GM19035 (cell line): ENCODE measurements at regions not wholly inside any gene's neighbourhood (a gene's known extent, or its start where the extent isn't known, plus 50 kb on each side); places are given as distances from the start of the nearest gene placed in this dataset.

ENCODE experiments used
- ATAC-seq: cut with Tn5 transposase; IDR thresholded peaks from one replicate; pipeline ENCODE4 v1.9.1; 2021; ENCODE audit not compliant: unreplicated experiment

GRCh38 chr13:21817878-21818277, 147.0 kb downstream of the FGF9 start:
- no peak for ATAC-seq

DNA sequence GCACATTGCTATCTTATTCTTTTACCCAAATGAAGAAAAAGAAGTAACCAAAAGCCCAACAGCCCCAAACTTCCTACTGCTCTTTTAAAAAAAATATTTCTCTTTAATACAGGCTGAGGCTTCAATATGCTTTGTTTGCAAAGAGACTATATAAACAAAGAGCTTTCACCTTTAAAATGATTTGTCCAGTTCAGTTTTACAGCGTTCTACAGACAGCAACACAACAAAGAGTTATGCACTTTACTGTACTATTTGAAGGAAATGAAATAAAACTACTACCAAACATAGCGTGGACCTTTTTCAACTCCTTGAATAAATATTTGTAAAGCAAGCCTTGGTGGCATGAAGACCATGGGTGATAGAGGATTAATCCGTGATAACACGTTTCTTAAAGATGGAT, 151.2 kb downstream of the FGF9 start:
- no peak for ATAC-seq

GRCh38 chr13:21823416-21823815, 152.5 kb downstream of the FGF9 start:
- no peak for ATAC-seq

DNA sequence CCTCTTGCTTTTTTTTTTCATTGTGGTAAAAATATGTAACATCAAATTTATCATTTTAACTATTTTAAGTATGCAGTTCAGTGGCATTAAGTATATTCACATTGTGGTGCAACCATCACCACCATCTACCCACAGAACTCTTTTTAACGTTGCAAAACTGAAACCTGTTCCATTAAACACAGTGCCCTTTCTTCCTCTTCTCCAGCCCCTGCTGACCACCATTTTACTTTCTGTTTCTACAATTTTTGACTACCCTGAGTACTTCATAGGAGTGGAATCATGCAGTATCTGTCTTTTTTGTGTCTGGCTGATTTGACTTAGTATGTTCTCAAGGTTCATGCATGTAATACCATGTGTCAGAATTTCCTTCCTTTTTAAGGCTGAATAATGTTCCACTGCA, 153.1 kb downstream of the FGF9 start:
- no peak for ATAC-seq

- ATAC-seq: no peak
These were observed 154.3 kb downstream of the FGF9 start for GRCh38 chr13:21825186-21825585.

GRCh38 chr13:21825801-21826200, 154.9 kb downstream of the FGF9 start:
- no peak for ATAC-seq

DNA sequence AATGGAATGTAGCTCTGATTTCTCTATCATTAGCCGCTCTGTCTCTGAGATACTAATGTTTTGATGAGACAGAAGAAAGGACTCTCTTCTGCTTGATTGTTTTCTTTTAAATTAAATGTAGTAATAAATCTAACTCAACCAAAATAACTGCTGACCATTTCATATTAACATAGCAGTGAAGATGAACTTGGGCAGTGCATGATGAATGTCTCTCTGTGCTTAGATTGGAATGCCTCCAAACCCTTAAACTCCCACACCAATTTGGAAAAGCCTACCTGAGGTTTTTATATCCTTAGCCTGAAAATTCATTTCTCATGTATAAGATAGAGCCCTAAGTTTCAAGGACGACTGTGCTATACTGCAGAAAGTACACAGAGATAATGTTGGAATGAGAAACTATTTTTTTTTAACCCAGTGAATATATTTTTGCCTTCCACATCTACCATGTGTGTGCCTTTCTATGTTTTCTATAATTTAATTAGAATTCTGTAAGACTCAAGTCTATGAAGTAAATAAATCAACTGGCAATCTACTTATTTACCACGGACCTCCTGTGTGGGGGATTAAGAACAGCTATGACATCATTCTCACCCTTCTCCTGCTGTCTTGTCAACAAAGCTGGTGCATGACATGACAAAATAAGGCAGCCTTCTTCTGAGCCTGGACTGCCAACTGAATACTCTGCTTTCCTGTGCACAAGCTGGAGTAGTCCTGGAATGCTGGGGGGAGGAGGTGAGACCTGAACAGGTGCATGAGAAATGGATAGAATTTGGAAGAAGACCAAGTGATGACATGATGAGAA, 155.5 kb downstream of the FGF9 start:
- no peak for ATAC-seq

DNA sequence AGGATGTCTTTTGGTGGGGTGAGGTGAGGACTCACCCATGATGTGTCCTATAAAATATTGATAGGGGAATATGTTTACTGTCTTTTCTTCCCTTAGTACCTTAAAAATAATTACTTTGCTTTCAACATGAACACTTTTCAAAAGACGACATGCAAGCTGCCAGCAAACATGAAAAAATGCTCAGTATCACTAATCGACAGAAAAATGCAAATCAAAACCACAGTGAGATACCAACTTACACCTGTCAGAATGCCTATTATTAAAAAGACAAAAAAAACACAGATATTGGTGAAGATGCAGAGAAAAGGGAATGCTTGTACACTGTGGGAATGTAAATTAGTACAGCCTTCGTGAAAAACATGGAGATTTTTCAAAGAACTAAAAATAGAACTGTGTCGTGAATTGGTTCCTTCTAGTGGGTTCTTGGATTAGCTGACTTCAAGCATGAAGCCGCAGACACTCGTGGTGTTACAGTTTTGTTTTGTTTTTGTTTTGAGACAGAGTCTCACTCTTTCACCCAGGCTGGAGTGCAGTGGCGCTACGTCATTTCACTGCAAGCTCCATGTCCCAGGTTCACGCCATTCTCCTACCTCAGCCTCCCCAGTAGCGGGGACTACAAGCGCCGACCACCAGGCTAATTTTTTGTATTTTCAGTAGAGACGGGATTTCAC, 160.9 kb downstream of the FGF9 start:
- no peak for ATAC-seq

DNA sequence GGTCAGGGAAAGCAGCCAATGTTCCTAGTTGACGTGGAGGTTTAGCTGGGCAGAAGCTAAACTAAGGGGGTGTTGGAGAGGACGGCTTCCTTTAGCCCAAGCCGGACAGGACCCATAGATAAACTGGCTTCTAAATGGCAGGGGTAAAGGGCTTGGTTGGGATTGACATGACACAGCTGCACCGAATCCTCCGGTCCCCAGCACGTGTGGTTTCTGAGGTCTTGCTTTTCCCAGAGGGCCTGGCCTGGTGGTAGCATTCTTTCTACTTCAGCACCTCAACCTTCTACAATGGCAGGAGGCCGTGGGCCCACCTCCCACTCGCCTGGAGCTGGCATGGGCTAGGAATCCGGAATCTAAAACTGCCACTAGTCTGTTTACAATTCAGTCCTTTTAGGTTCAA, 163.0 kb downstream of the FGF9 start:
- no peak for ATAC-seq

DNA sequence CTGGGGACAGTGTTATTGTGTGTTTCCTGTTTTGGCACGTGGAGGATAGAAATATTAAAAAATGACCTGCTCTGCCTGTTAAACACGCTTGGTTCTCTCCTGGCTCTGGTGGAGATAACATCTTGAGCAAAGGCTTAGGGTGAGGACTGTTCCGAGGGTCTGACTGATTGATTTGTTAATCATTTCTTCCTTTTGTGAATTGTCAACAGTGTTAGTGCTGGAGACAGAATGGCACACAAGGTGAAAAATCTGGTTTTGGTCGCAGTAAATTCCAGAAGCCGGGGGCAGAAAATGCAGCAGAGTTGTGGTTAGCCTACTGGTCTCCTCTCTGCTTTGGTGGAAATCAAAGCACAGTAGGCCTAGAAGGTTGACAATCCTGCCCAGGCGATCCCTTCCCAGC, 163.6 kb downstream of the FGF9 start:
- ATAC-seq: no peak

- ATAC-seq: no peak
These were observed 166.4 kb downstream of the FGF9 start for GRCh38 chr13:21837288-21837687.

DNA sequence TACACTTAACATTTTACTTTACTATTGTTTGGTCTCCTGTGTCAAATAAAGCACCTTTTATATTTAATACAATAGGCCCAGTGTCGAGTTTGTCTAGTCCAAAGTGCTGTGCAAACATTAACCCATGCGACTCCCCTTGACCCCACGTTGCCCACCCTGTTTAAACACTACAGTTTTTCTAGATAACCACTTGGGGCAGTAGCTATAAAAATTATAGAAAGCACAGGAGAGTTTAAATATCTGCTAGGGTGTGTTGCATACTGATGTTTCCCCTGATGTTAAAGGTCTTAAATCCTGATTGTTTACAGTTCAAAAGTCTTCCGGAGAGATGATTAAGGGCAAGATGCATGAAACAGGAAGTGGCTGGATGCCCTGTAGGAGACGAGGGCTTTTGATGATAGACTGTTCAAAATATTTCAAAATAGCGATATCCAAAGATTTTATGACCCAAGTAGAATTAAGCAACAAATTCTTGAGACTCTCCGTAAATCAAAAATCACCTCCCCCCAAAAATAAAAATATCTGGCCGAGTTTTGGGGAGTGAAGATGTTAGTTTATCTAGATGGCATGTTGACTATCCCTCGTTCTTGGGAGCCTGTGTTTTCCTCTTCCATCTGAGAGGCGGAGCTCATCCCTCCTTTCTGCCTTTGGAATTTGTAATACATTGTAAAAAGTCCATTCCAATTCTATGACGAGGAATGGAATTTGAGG, 167.1 kb downstream of the FGF9 start:
- no peak for ATAC-seq

DNA sequence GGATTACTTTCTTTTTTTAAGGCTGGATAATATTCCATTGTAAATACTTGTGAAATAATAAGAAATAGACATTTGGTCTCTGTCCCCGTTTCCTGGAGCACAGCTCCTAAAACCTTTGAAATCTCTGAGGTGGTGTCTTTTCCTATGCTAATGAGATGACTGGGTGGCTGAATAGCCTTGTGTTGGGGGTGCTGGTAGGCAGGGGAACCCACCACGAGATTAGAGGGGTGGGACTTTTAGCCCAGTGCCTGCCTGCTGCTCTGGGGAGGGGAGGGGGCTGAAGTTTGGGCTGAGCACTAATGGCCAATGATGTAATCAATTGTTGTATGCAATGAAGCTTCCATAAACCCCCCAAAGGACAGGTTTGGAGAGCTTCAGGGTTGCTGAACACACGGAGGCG, 175.7 kb downstream of the FGF9 start:
- no peak for ATAC-seq

- ATAC-seq: peak; percentile 90
These were observed 178.4 kb downstream of the FGF9 start for GRCh38 chr13:21849323-21849722.

DNA sequence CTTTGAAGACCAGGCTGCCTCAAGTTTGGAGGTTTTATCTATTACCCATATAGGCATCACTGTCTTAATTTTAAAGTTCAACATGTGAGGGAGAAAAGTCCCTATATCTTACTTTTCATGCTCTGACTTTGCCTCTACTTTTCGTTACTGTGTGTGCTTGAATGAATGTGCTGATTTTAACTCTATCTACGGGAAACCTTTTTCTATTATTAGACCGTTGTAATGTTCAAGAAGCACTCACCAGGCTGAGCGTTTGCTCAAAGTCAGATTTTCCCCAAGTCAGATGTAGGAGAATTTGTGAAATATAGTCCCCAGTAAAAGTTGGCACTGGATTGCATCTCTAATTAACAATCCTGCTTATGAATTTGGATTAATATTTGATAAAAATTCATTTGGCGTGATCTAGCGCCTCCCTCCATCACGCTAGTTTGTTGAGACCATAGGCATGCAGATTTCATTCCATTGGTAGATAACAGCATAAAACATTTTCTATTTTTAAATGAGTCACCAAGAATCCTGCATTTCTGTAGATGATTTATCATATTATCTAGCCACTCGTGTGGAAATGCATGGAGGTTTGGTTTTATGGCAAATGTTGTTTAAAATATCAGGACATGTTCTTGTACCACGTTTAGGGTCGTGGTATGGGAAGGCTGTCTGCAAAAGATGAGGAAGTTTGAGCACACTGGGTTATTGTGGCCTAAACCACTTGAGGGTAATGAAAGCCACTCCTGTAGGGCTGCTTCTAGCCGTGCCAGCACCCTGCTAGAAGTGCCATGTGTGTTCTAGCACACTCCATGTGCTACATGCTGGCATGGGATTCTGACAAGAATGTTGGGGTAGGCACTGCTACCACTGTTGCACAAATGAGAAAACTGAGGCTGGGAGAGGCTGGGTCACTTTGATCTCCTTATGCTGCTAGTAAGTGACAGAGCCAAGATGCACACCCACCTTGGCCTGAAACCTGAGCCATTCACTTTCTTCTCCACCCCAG, 179.4 kb downstream of the FGF9 start:
- ATAC-seq: no peak

GRCh38 chr13:21852043-21852442, 181.2 kb downstream of the FGF9 start:
- no peak for ATAC-seq

- ATAC-seq: no peak
These were observed 182.9 kb downstream of the FGF9 start for GRCh38 chr13:21853779-21854178.

GRCh38 chr13:21868823-21869222, 197.9 kb downstream of the FGF9 start:
- ATAC-seq: no peak

DNA sequence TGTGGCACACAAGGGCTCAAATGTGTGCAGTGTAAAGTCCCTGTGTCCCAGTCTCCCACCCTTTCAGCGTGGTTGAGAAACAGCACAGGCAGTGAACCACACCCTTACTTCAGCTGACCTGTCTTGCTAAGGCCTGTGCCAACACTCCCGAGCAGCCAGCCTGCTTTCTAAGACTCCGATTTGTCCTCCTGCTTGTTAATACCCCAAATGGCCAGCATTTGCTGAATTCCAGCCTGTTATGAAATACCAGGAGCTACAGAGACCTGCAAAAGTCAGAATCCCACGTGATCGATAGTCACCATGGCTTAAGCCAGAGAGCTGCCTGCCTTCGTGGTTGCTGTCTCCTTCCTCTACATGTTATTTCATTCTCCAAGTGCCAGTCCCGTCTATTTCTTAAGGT, 200.5 kb downstream of the FGF9 start:
- no peak for ATAC-seq

DNA sequence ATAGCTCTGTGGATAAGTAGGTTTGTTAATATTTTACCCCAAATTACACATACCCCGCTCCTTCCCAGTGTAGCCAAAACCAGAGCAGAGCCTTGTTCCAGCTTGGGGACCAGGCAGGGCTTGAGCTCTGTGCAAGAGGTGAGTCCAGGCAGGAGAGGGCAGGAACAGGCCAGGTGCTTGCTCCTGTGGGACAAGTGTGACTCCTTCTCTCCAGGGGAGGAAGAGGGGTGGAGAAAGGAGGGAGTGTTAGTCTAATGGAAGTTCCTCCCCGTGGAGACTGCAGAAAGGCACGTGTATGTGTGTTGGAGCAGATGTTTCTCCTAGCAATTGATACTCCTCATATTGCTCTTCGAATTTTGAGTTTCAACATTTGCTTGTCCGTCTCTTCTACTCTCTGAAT, 201.0 kb downstream of the FGF9 start:
- ATAC-seq: no peak

DNA sequence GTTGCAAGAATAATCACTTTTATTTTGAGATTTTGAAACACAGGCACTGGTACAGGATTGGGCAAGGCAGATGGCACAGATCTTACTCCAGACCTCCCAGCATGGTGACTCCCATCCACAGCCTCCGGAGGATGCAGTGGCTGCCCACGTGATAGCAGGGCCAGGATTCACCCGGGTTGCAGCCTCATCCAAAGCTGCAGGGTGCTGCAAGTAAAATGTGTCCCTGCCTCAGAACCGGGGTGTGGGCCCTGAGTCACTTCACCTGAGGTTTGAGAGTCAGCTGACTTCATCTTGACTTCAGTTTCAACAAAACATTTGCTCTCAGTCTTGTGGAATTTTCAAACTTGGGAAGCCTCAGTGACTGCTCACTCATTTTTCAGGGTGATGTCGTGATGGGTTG, 201.9 kb downstream of the FGF9 start:
- ATAC-seq: no peak
